Dendritic cell treated with granulocyte-macrophage colony-stimulating factor and Interleukin-4, amounts not matched to agents 40 ng/mL and 50 ng/mL, for 4 days (primary cell): ENCODE measurements at regions not wholly inside any gene's neighbourhood (a gene's known extent, or its start where the extent isn't known, plus 50 kb on each side); places are given as distances from the start of the nearest gene placed in this dataset.
"Not testable (repeated sequence)": the region's sequence is repeated elsewhere in the genome, so short reads cannot be mapped to it uniquely, and the experiment has no call there.

Source experiments
- H3K27ac Mint-ChIP-seq: one replicate; pipeline ENCODE4 v1.8.0; 2022; ENCODE audit warnings: mild to moderate bottlenecking, mixed read lengths
- H3K27me3 Mint-ChIP-seq: one replicate; pipeline ENCODE4 v1.8.0; 2022; ENCODE audit warnings: mild to moderate bottlenecking, mixed read lengths
- H3K36me3 Mint-ChIP-seq: one replicate; pipeline ENCODE4 v1.8.0; 2022; ENCODE audit warnings: low read depth, mixed read lengths
- H3K4me1 Mint-ChIP-seq: one replicate; pipeline ENCODE4 v1.8.0; 2022; ENCODE audit warnings: low read depth, mixed read lengths
- H3K4me3 Mint-ChIP-seq: one replicate; pipeline ENCODE4 v1.8.0; 2022; ENCODE audit warnings: mild to moderate bottlenecking, moderate library complexity, mixed read lengths
- H3K9me3 Mint-ChIP-seq: one replicate; pipeline ENCODE4 v1.8.0; 2022; ENCODE audit warnings: mixed read lengths
- intact Hi-C: fragments of 100-400 bp; cut with micrococcal nuclease; formaldehyde crosslinking; loops from one replicate; pipeline ENCODE4 v1.15.0; 2022

- intact Hi-C loops, result no loop called here
- Mint-ChIP-seq H3K9me3 (peaks cover 35% of the 10 kb centered on the region), H3K4me1 (peaks cover 17% of the 10 kb centered on the region), H3K36me3 (no peaks in the 10 kb centered on the region), H3K27me3 (peaks cover 42% of the 10 kb centered on the region), H3K4me3 (no peak overlapping the region), H3K27ac (no peak overlapping the region)
Measured at GRCh38 chr7:3117488-3118231, 74.0 kb upstream of the CARD11 start.

GRCh38 chr7:3119352-3119927 lies 75.8 kb upstream of the CARD11 start:
- peaks cover 17% of the 10 kb centered on the region for H3K4me1 Mint-ChIP-seq
- H3K27ac Mint-ChIP-seq, intact Hi-C loops: not testable (repeated sequence)

GRCh38 chr7:3119963-3120362 lies 76.3 kb upstream of the CARD11 start:
- Mint-ChIP-seq H3K27ac (no peak overlapping the region), H3K36me3 (no peaks in the 10 kb centered on the region), H3K27me3 (peaks cover 40% of the 10 kb centered on the region), H3K9me3 (peaks cover 19% of the 10 kb centered on the region), H3K4me1 (peaks cover 17% of the 10 kb centered on the region), H3K4me3 (no peak overlapping the region)
- intact Hi-C loops, result no loop called here

More at GRCh38 chr7:3119352-3119927, 75.8 kb upstream of the CARD11 start:
- H3K4me3 Mint-ChIP-seq, H3K36me3 Mint-ChIP-seq: not testable (repeated sequence)
- H3K27me3 Mint-ChIP-seq, result peaks cover 40% of the 10 kb centered on the region
- H3K9me3 Mint-ChIP-seq, result peaks cover 25% of the 10 kb centered on the region

GRCh38 chr7:3120513-3120912 lies 76.8 kb upstream of the CARD11 start:
- no peak overlapping the region for H3K27ac Mint-ChIP-seq
- H3K9me3 Mint-ChIP-seq, result peaks cover 19% of the 10 kb centered on the region
- H3K36me3 Mint-ChIP-seq, result no peaks in the 10 kb centered on the region
- H3K4me3 Mint-ChIP-seq, result no peak overlapping the region
- H3K27me3 Mint-ChIP-seq, result peaks cover 36% of the 10 kb centered on the region
- H3K4me1 Mint-ChIP-seq, result peaks cover 17% of the 10 kb centered on the region
- intact Hi-C loops, result no loop called here

- Mint-ChIP-seq H3K36me3 (no peaks in the 10 kb centered on the region), H3K4me3 (no peak overlapping the region), H3K4me1 (no peaks in the 10 kb centered on the region), H3K27ac (no peak overlapping the region), H3K27me3 (peaks cover 30% of the 10 kb centered on the region), H3K9me3 (peaks cover 14% of the 10 kb centered on the region)
- intact Hi-C loops, result no loop called here
Measured at GRCh38 chr7:3128857-3129490, 85.3 kb upstream of the CARD11 start.

- peaks cover 29% of the 10 kb centered on the region for H3K27me3 Mint-ChIP-seq
- no peaks in the 10 kb centered on the region for H3K36me3 Mint-ChIP-seq
- peaks cover 14% of the 10 kb centered on the region for H3K9me3 Mint-ChIP-seq
- no peak overlapping the region for H3K27ac Mint-ChIP-seq
- intact Hi-C loops, result no loop called here
- H3K4me3 Mint-ChIP-seq, result no peak overlapping the region
- peaks cover 1% of the 10 kb centered on the region for H3K4me1 Mint-ChIP-seq
Measured at GRCh38 chr7:3133811-3134385, 90.2 kb upstream of the CARD11 start.

GRCh38 chr7:3134745-3135144 lies 91.1 kb upstream of the CARD11 start:
- Mint-ChIP-seq H3K36me3 (no peaks in the 10 kb centered on the region), H3K4me1 (peaks cover 6% of the 10 kb centered on the region), H3K9me3 (peaks cover 14% of the 10 kb centered on the region), H3K4me3 (no peak overlapping the region), H3K27ac (no peak overlapping the region), H3K27me3 (peaks cover 26% of the 10 kb centered on the region)
- intact Hi-C loops, result no loop called here

- intact Hi-C loops, result no loop called here
- Mint-ChIP-seq H3K4me3 (no peak overlapping the region), H3K27ac (no peak overlapping the region), H3K36me3 (no peaks in the 10 kb centered on the region), H3K4me1 (peaks cover 6% of the 10 kb centered on the region), H3K9me3 (peaks cover 10% of the 10 kb centered on the region), H3K27me3 (peaks cover 22% of the 10 kb centered on the region)
Measured at GRCh38 chr7:3135626-3136025, 92.0 kb upstream of the CARD11 start.

GRCh38 chr7:3138206-3138605 lies 94.5 kb upstream of the CARD11 start:
- no peaks in the 10 kb centered on the region for H3K9me3 Mint-ChIP-seq
- peaks cover 25% of the 10 kb centered on the region for H3K27me3 Mint-ChIP-seq
- intact Hi-C loops, result no loop called here
- H3K4me1 Mint-ChIP-seq, result peaks cover 6% of the 10 kb centered on the region
- no peaks in the 10 kb centered on the region for H3K36me3 Mint-ChIP-seq
- no peak overlapping the region for H3K27ac Mint-ChIP-seq
- H3K4me3 Mint-ChIP-seq, result no peak overlapping the region

GRCh38 chr7:3138997-3139396 lies 95.3 kb upstream of the CARD11 start:
- Mint-ChIP-seq H3K4me3 (no peak overlapping the region), H3K4me1 (peaks cover 6% of the 10 kb centered on the region), H3K36me3 (no peaks in the 10 kb centered on the region), H3K27me3 (peaks cover 23% of the 10 kb centered on the region), H3K9me3 (no peaks in the 10 kb centered on the region), H3K27ac (no peak overlapping the region)
- intact Hi-C loops, result no loop called here

GRCh38 chr7:3140834-3141233 lies 97.2 kb upstream of the CARD11 start:
- Mint-ChIP-seq H3K27me3 (peaks cover 29% of the 10 kb centered on the region), H3K36me3 (no peaks in the 10 kb centered on the region)

GRCh38 chr7:3141326-3141725 lies 97.7 kb upstream of the CARD11 start:
- Mint-ChIP-seq H3K27me3 (peaks cover 31% of the 10 kb centered on the region), H3K9me3 (no peaks in the 10 kb centered on the region), H3K36me3 (no peaks in the 10 kb centered on the region), H3K4me3 (no peak overlapping the region), H3K27ac (no peak overlapping the region), H3K4me1 (peaks cover 6% of the 10 kb centered on the region)
- intact Hi-C loops, result loop anchor here (10.0 kb wide), 1 partner anchor 47 kb away; no protein-coding TSS in a partner anchor

More at GRCh38 chr7:3140834-3141233, 97.2 kb upstream of the CARD11 start:
- no peak overlapping the region for H3K4me3 Mint-ChIP-seq
- no peaks in the 10 kb centered on the region for H3K9me3 Mint-ChIP-seq
- intact Hi-C loops, result loop anchor here (10.0 kb wide), 1 partner anchor 46 kb away; no protein-coding TSS in a partner anchor
- no peak overlapping the region for H3K27ac Mint-ChIP-seq
- peaks cover 6% of the 10 kb centered on the region for H3K4me1 Mint-ChIP-seq

GRCh38 chr7:3143869-3144775 lies 100.5 kb upstream of the CARD11 start:
- no peak overlapping the region for H3K27ac Mint-ChIP-seq
- H3K4me3 Mint-ChIP-seq, result no peak overlapping the region
- peaks cover 12% of the 10 kb centered on the region for H3K4me1 Mint-ChIP-seq
- H3K9me3 Mint-ChIP-seq, result no peaks in the 10 kb centered on the region
- H3K36me3 Mint-ChIP-seq, result no peaks in the 10 kb centered on the region
- H3K27me3 Mint-ChIP-seq, result peaks cover 51% of the 10 kb centered on the region
- intact Hi-C loops, result loop anchor here (10.0 kb wide), 1 partner anchor 49 kb away; no protein-coding TSS in a partner anchor
